ENCODE measurements at regions not wholly inside any gene's neighbourhood (a gene's known extent, or its start where the extent isn't known, plus 50 kb on each side); places are given as distances from the start of the nearest gene placed in this dataset.

DNA sequence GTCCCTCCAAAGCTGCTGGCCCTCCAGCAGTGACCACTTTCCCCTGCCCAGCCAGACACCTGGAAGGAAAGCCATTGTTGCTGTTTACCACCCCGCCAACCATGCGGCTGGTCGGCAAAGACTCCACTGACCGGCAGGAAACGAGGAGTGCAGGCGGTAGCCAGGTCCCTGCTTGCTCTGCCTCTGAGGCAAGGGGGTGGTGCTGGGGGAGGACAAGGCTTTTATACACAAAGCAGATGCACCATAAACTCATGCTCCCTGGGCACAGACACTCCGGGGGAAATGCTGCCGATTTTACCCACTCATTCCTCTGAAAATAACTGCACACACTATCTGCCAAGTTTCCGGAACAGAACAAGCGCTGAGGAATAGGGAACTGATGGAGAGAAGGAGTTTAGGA, 62.8 kb upstream of the GRIN2A start (continued):
- TF ChIP-seq, protein P1, sequence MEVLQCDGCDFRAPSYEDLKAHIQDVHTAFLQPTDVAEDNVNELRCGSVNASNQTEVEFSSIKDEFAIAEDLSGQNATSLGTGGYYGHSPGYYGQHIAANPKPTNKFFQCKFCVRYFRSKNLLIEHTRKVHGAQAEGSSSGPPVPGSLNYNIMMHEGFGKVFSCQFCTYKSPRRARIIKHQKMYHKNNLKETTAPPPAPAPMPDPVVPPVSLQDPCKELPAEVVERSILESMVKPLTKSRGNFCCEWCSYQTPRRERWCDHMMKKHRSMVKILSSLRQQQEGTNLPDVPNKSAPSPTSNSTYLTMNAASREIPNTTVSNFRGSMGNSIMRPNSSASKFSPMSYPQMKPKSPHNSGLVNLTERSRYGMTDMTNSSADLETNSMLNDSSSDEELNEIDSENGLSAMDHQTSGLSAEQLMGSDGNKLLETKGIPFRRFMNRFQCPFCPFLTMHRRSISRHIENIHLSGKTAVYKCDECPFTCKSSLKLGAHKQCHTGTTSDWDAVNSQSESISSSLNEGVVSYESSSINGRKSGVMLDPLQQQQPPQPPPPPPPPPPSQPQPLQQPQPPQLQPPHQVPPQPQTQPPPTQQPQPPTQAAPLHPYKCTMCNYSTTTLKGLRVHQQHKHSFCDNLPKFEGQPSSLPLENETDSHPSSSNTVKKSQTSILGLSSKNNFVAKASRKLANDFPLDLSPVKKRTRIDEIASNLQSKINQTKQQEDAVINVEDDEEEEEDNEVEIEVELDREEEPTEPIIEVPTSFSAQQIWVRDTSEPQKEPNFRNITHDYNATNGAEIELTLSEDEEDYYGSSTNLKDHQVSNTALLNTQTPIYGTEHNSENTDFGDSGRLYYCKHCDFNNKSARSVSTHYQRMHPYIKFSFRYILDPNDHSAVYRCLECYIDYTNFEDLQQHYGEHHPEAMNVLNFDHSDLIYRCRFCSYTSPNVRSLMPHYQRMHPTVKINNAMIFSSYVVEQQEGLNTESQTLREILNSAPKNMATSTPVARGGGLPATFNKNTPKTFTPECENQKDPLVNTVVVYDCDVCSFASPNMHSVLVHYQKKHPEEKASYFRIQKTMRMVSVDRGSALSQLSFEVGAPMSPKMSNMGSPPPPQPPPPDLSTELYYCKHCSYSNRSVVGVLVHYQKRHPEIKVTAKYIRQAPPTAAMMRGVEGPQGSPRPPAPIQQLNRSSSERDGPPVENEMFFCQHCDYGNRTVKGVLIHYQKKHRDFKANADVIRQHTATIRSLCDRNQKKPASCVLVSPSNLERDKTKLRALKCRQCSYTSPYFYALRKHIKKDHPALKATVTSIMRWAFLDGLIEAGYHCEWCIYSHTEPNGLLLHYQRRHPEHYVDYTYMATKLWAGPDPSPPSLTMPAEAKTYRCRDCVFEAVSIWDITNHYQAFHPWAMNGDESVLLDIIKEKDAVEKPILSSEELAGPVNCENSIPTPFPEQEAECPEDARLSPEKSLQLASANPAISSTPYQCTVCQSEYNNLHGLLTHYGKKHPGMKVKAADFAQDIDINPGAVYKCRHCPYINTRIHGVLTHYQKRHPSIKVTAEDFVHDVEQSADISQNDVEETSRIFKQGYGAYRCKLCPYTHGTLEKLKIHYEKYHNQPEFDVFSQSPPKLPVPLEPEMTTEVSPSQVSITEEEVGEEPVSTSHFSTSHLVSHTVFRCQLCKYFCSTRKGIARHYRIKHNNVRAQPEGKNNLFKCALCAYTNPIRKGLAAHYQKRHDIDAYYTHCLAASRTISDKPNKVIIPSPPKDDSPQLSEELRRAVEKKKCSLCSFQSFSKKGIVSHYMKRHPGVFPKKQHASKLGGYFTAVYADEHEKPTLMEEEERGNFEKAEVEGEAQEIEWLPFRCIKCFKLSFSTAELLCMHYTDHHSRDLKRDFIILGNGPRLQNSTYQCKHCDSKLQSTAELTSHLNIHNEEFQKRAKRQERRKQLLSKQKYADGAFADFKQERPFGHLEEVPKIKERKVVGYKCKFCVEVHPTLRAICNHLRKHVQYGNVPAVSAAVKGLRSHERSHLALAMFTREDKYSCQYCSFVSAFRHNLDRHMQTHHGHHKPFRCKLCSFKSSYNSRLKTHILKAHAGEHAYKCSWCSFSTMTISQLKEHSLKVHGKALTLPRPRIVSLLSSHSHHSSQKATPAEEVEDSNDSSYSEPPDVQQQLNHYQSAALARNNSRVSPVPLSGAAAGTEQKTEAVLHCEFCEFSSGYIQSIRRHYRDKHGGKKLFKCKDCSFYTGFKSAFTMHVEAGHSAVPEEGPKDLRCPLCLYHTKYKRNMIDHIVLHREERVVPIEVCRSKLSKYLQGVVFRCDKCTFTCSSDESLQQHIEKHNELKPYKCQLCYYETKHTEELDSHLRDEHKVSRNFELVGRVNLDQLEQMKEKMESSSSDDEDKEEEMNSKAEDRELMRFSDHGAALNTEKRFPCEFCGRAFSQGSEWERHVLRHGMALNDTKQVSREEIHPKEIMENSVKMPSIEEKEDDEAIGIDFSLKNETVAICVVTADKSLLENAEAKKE (CRISPR knock-in tag; IDR thresholded peaks at IDR 0.05), result no peak
- TF ChIP-seq, protein P2, sequence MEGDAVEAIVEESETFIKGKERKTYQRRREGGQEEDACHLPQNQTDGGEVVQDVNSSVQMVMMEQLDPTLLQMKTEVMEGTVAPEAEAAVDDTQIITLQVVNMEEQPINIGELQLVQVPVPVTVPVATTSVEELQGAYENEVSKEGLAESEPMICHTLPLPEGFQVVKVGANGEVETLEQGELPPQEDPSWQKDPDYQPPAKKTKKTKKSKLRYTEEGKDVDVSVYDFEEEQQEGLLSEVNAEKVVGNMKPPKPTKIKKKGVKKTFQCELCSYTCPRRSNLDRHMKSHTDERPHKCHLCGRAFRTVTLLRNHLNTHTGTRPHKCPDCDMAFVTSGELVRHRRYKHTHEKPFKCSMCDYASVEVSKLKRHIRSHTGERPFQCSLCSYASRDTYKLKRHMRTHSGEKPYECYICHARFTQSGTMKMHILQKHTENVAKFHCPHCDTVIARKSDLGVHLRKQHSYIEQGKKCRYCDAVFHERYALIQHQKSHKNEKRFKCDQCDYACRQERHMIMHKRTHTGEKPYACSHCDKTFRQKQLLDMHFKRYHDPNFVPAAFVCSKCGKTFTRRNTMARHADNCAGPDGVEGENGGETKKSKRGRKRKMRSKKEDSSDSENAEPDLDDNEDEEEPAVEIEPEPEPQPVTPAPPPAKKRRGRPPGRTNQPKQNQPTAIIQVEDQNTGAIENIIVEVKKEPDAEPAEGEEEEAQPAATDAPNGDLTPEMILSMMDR (conservative IDR thresholded peaks at IDR 0.05; ENCODE audit: low read depth in 2 of 2), result no peak
- no peak for TF ChIP-seq NANOG (IDR thresholded peaks at IDR 0.05; ENCODE audit: borderline replicate concordance)
- TF ChIP-seq JUNB (IDR thresholded peaks at IDR 0.05; ENCODE audit: unreplicated experiment), result no peak
- no peak for TF ChIP-seq EZH2 (IDR thresholded peaks at IDR 0.05; ENCODE audit: low read depth, unreplicated experiment)
- TF ChIP-seq, protein P3, sequence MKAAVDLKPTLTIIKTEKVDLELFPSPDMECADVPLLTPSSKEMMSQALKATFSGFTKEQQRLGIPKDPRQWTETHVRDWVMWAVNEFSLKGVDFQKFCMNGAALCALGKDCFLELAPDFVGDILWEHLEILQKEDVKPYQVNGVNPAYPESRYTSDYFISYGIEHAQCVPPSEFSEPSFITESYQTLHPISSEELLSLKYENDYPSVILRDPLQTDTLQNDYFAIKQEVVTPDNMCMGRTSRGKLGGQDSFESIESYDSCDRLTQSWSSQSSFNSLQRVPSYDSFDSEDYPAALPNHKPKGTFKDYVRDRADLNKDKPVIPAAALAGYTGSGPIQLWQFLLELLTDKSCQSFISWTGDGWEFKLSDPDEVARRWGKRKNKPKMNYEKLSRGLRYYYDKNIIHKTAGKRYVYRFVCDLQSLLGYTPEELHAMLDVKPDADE (IDR thresholded peaks at IDR 0.05), result no peak
- no peak for TF ChIP-seq STAT1 (IDR thresholded peaks at IDR 0.05; ENCODE audit: unreplicated experiment)
- no peak for TF ChIP-seq POLR2AphosphoS5 (IDR thresholded peaks at IDR 0.05; ENCODE audit: low read depth)
- TF ChIP-seq EZH2phosphoT487 (IDR thresholded peaks at IDR 0.05; ENCODE audit: unreplicated experiment), result no peak
- TF ChIP-seq, protein P4, sequence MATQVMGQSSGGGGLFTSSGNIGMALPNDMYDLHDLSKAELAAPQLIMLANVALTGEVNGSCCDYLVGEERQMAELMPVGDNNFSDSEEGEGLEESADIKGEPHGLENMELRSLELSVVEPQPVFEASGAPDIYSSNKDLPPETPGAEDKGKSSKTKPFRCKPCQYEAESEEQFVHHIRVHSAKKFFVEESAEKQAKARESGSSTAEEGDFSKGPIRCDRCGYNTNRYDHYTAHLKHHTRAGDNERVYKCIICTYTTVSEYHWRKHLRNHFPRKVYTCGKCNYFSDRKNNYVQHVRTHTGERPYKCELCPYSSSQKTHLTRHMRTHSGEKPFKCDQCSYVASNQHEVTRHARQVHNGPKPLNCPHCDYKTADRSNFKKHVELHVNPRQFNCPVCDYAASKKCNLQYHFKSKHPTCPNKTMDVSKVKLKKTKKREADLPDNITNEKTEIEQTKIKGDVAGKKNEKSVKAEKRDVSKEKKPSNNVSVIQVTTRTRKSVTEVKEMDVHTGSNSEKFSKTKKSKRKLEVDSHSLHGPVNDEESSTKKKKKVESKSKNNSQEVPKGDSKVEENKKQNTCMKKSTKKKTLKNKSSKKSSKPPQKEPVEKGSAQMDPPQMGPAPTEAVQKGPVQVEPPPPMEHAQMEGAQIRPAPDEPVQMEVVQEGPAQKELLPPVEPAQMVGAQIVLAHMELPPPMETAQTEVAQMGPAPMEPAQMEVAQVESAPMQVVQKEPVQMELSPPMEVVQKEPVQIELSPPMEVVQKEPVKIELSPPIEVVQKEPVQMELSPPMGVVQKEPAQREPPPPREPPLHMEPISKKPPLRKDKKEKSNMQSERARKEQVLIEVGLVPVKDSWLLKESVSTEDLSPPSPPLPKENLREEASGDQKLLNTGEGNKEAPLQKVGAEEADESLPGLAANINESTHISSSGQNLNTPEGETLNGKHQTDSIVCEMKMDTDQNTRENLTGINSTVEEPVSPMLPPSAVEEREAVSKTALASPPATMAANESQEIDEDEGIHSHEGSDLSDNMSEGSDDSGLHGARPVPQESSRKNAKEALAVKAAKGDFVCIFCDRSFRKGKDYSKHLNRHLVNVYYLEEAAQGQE (IDR thresholded peaks at IDR 0.05; ENCODE audit: unreplicated experiment), result no peak
- no peak for TF ChIP-seq CREB1 (CRISPR knock-in tag; IDR thresholded peaks at IDR 0.05; ENCODE audit: low read depth)

Data from GM23338 (cell line).